ENCODE measurements at regions not wholly inside any gene's neighbourhood (a gene's known extent, or its start where the extent isn't known, plus 50 kb on each side); places are given as distances from the start of the nearest gene placed in this dataset.

- Histone ChIP-seq H3K27ac (ENCODE audit: control insufficient read depth, insufficient read depth) (no peak overlapping the region), H3K9ac (ENCODE audit: control insufficient read depth, insufficient read depth, low read length) (no peak overlapping the region), H3K79me2 (ENCODE audit: control insufficient read depth, insufficient read depth, low read length) (no peaks in the 10 kb centered on the region), H3K4me1 (ENCODE audit: control insufficient read depth, insufficient read depth, low read length) (no peaks in the 10 kb centered on the region), H3K9me3 (replicated peaks; ENCODE audit: control insufficient read depth, insufficient read depth, low read length) (no peaks in the 10 kb centered on the region), H3K27me3 (replicated peaks in 1 of 2; ENCODE audit: control insufficient read depth in 2 of 2, insufficient read depth in 2 of 2, low read length in 1 of 2) (no peaks in the 10 kb centered on the region), H4K20me1 (ENCODE audit: control insufficient read depth, insufficient read depth) (no peaks in the 10 kb centered on the region), H3K4me3 (no peak overlapping the region), H3K36me3 (ENCODE audit: control insufficient read depth in 2 of 2, insufficient read depth in 2 of 2, low read length in 1 of 2) (no peaks in the 10 kb centered on the region), H3K4me2 (ENCODE audit: control insufficient read depth, insufficient read depth) (no peak overlapping the region), H2AFZ (ENCODE audit: control insufficient read depth, low read depth, low read length) (no peak overlapping the region)
- DNase-seq (ENCODE audit: low read depth, low spot score), result no peak
- 17% methylated on average over 7 of the region's 7 CpGs for WGBS (ENCODE audit: insufficient coverage, insufficient replicate concordance, low lambda C conversion rate, missing lambda C conversion rate)
- FAIRE-seq, result peak; percentile 91
- ChIA-PET CTCF (interaction anchor here (0.6 to 6.7 kb wide), 53 partner anchors 8 to 1284 kb away, joined by 3 to 97 read pairs (median 4); no protein-coding TSS in a partner anchor), POLR2A (interaction anchor here (0.6 kb wide), 1 partner anchor 453 kb away, joined by 3 read pairs; no protein-coding TSS in a partner anchor), RAD21 (ENCODE audit: unreplicated experiment) (interaction anchor here (0.6 to 3.8 kb wide), 15 partner anchors 11 to 480 kb away, joined by 3 to 30 read pairs (median 7); no protein-coding TSS in a partner anchor), SMC1A (ENCODE audit: uncharacterized antibody, unreplicated experiment) (interaction anchor here (0.7 to 6.6 kb wide), 28 partner anchors 10 to 480 kb away, joined by 3 to 50 read pairs (median 4); no protein-coding TSS in a partner anchor)
- in situ Hi-C loops (cut with MboI), result loop anchor here (10.0 kb wide), 1 partner anchor 480 kb away; no protein-coding TSS in a partner anchor
- no TSS peak for BruUV-seq (replicated peaks)
- intact Hi-C loops (cut with micrococcal nuclease; ENCODE audit: unreplicated experiment), result loop anchor here (1.0 to 5.0 kb wide), 7 partner anchors 69 to 542 kb away; no protein-coding TSS in a partner anchor
- ATAC-seq, result peak; percentile 81
- TF ChIP-seq SRF (IDR thresholded peaks at IDR 0.05; ENCODE audit: low read depth in 2 of 2, low read length in 2 of 2) (peak in 1 of 2 experiments; percentile 16; a peak in 1 of 4 replicates), POLR2A (IDR thresholded peaks at IDR 0.05; ENCODE audit: low read depth, low read length) (no peak), SMC3 (IDR thresholded peaks at IDR 0.05; ENCODE audit: borderline replicate concordance, low read length) (peak; percentile 70), PBX3 (IDR thresholded peaks at IDR 0.05; ENCODE audit: insufficient replicate concordance, low read depth, low read length) (no peak), CTCF (IDR thresholded peaks at IDR 0.05 in 2 of 3, conservative IDR thresholded peaks at IDR 0.05 in 1 of 3; ENCODE audit: control insufficient read depth in 2 of 3, extremely low read depth in 1 of 3, insufficient read depth in 1 of 3, low read depth in 3 of 3, low read length in 3 of 3) (peak; percentile 55 to 69 (median 60)), RAD21 (IDR thresholded peaks at IDR 0.05; ENCODE audit: insufficient read depth, low read depth, low read length) (peak; percentile 57), RELB (IDR thresholded peaks at IDR 0.05; ENCODE audit: low read depth) (0 out of 2 replicates have a peak, but pooled peaks have one; percentile 23), SPI1 (IDR thresholded peaks at IDR 0.05; ENCODE audit: borderline replicate concordance, insufficient read depth, low read depth, low read length) (0 out of 2 replicates have a peak, but pooled peaks have one; percentile 2), MXI1 (IDR thresholded peaks at IDR 0.05; ENCODE audit: low read depth, low read length) (0 out of 2 replicates have a peak, but pooled peaks have one; percentile 18), RELA (IDR thresholded peaks at IDR 0.05; ENCODE audit: borderline replicate concordance, partially characterized antibody) (no peak), SUPT20H (IDR thresholded peaks at IDR 0.05; ENCODE audit: borderline replicate concordance, control insufficient read depth, low read depth, low read length) (no peak)
Measured at GRCh38 chr10:80924063-80924952, 386.6 kb downstream of the SH2D4B start.
